ENCODE measurements at regions not wholly inside any gene's neighbourhood (a gene's known extent, or its start where the extent isn't known, plus 50 kb on each side); places are given as distances from the start of the nearest gene placed in this dataset.

DNA sequence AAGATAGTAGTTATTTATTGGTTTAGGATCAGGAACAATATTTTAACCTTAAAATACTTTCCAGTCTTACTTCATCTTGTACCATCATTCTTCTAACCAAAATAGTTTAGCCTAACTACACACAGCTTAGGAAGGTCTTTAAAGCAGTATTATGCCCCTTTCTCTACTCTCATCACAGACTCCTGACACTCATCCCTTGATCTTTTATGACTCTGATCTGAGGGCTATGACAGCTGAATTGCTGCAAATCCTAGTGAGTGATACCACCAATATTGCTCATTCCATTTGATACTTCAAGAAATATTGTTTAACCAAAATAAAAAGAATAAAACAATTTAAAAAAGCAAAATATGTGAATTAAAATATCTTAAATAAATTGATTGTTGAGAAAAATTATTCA is 746.6 kb upstream of the ACO1 start:
- Histone ChIP-seq H2AFZ (ENCODE audit: control insufficient read depth, low read depth, low read length) (no peak overlapping the region), H3K27ac (ENCODE audit: control insufficient read depth, insufficient read depth) (no peak overlapping the region), H3K4me2 (ENCODE audit: control insufficient read depth, insufficient read depth) (no peak overlapping the region), H3K9ac (ENCODE audit: control insufficient read depth, insufficient read depth, low read length) (no peak overlapping the region), H3K9me3 (replicated peaks; ENCODE audit: control insufficient read depth, insufficient read depth, low read length) (no peaks in the 10 kb centered on the region), H3K36me3 (ENCODE audit: control insufficient read depth in 2 of 2, insufficient read depth in 2 of 2, low read length in 1 of 2) (no peaks in the 10 kb centered on the region), H3K4me1 (ENCODE audit: control insufficient read depth, insufficient read depth, low read length) (no peaks in the 10 kb centered on the region), H3K79me2 (ENCODE audit: control insufficient read depth, insufficient read depth, low read length) (no peaks in the 10 kb centered on the region), H3K4me3 (no peak overlapping the region), H4K20me1 (ENCODE audit: control insufficient read depth, insufficient read depth) (no peaks in the 10 kb centered on the region), H3K27me3 (replicated peaks in 1 of 2; ENCODE audit: control insufficient read depth in 2 of 2, insufficient read depth in 2 of 2, low read length in 1 of 2) (no peaks in the 10 kb centered on the region)
- SMC1A ChIA-PET (ENCODE audit: uncharacterized antibody, unreplicated experiment) = no interaction called here
- POLR2A ChIA-PET = no interaction called here
- no peak for FAIRE-seq
- DNase-seq (ENCODE audit: low read depth, low spot score) = no peak
- ATAC-seq = no peak
- TF ChIP-seq, protein P1, sequence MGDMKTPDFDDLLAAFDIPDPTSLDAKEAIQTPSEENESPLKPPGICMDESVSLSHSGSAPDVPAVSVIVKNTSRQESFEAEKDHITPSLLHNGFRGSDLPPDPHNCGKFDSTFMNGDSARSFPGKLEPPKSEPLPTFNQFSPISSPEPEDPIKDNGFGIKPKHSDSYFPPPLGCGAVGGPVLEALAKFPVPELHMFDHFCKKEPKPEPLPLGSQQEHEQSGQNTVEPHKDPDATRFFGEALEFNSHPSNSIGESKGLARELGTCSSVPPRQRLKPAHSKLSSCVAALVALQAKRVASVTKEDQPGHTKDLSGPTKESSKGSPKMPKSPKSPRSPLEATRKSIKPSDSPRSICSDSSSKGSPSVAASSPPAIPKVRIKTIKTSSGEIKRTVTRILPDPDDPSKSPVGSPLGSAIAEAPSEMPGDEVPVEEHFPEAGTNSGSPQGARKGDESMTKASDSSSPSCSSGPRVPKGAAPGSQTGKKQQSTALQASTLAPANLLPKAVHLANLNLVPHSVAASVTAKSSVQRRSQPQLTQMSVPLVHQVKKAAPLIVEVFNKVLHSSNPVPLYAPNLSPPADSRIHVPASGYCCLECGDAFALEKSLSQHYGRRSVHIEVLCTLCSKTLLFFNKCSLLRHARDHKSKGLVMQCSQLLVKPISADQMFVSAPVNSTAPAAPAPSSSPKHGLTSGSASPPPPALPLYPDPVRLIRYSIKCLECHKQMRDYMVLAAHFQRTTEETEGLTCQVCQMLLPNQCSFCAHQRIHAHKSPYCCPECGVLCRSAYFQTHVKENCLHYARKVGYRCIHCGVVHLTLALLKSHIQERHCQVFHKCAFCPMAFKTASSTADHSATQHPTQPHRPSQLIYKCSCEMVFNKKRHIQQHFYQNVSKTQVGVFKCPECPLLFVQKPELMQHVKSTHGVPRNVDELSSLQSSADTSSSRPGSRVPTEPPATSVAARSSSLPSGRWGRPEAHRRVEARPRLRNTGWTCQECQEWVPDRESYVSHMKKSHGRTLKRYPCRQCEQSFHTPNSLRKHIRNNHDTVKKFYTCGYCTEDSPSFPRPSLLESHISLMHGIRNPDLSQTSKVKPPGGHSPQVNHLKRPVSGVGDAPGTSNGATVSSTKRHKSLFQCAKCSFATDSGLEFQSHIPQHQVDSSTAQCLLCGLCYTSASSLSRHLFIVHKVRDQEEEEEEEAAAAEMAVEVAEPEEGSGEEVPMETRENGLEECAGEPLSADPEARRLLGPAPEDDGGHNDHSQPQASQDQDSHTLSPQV (IDR thresholded peaks at IDR 0.05) = no peak
- TF ChIP-seq SUPT20H (IDR thresholded peaks at IDR 0.05; ENCODE audit: borderline replicate concordance, control insufficient read depth, low read depth, low read length) = no peak
- TF ChIP-seq NFYA (IDR thresholded peaks at IDR 0.05; ENCODE audit: borderline replicate concordance, low read depth, low read length) = no peak
- TF ChIP-seq RCOR1 (conservative IDR thresholded peaks at IDR 0.05; ENCODE audit: low read depth, low read length) = no peak
- no TSS peak for BruUV-seq (replicated peaks)
- intact Hi-C loops (cut with micrococcal nuclease; ENCODE audit: unreplicated experiment) = no loop called here
- in situ Hi-C loops (cut with MboI) = no loop called here
- RAD21 ChIA-PET (ENCODE audit: unreplicated experiment) = no interaction called here
- CTCF ChIA-PET = no interaction called here

DNA sequence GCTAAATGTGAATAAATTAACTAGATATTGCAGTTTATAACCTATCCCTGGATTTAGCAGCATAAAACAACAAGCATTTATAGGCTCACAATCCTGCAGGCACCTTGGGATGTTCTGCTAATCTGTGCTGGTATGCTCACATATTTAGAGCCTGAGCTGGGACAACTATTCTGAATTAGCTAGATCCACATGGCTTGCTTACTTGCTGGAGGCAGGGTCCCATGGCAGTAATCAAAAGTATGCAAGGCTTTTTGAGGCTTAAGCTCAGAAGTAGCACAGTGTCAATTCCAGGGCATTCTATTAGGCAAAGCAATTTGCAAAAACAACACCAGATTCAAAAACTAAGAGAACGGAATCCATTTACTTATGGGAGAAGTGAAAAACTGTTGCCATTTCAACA is 745.0 kb upstream of the ACO1 start:
- H3K27ac ChIP-seq (ENCODE audit: control insufficient read depth, insufficient read depth) = no peak overlapping the region
- DNase-seq (ENCODE audit: low read depth, low spot score) (no peak), FAIRE-seq (no peak), ATAC-seq (no peak)
- no peaks in the 10 kb centered on the region for H3K4me1 ChIP-seq (ENCODE audit: control insufficient read depth, insufficient read depth, low read length)
- WGBS (ENCODE audit: insufficient coverage, insufficient replicate concordance, low lambda C conversion rate, missing lambda C conversion rate) = 0% methylated on average over 1 of the region's 1 CpG
- BruUV-seq (replicated peaks) = no TSS peak
- ChIA-PET CTCF (no interaction called here), POLR2A (no interaction called here), RAD21 (ENCODE audit: unreplicated experiment) (no interaction called here), SMC1A (ENCODE audit: uncharacterized antibody, unreplicated experiment) (interaction anchor here (0.8 to 1.9 kb wide), 3 partner anchors 8 to 11 kb away, joined by 3 to 6 read pairs (median 3); no protein-coding TSS in a partner anchor)
- no peaks in the 10 kb centered on the region for H3K9me3 ChIP-seq (replicated peaks; ENCODE audit: control insufficient read depth, insufficient read depth, low read length)
- H3K9ac ChIP-seq (ENCODE audit: control insufficient read depth, insufficient read depth, low read length) = no peak overlapping the region
- H4K20me1 ChIP-seq (ENCODE audit: control insufficient read depth, insufficient read depth) = no peaks in the 10 kb centered on the region
- intact Hi-C loops (cut with micrococcal nuclease; ENCODE audit: unreplicated experiment) = no loop called here
- no peaks in the 10 kb centered on the region for H3K27me3 ChIP-seq (replicated peaks in 1 of 2; ENCODE audit: control insufficient read depth in 2 of 2, insufficient read depth in 2 of 2, low read length in 1 of 2)
- no peak overlapping the region for H2AFZ ChIP-seq (ENCODE audit: control insufficient read depth, low read depth, low read length)
- no peaks in the 10 kb centered on the region for H3K79me2 ChIP-seq (ENCODE audit: control insufficient read depth, insufficient read depth, low read length)
- no peak overlapping the region for H3K4me2 ChIP-seq (ENCODE audit: control insufficient read depth, insufficient read depth)
- in situ Hi-C loops (cut with MboI) = no loop called here
- H3K36me3 ChIP-seq (ENCODE audit: control insufficient read depth in 2 of 2, insufficient read depth in 2 of 2, low read length in 1 of 2) = no peaks in the 10 kb centered on the region
- H3K4me3 ChIP-seq = no peak overlapping the region
- TF ChIP-seq BCL11A (IDR thresholded peaks at IDR 0.05; ENCODE audit: low read depth, low read length) = no peak
- TF ChIP-seq TAF1 (IDR thresholded peaks at IDR 0.05; ENCODE audit: borderline replicate concordance, low read depth, low read length) = no peak
- TF ChIP-seq TCF7 (IDR thresholded peaks at IDR 0.05; ENCODE audit: borderline replicate concordance) = no peak
- TF ChIP-seq KLF5 (IDR thresholded peaks at IDR 0.05; ENCODE audit: partially characterized antibody) = no peak
- TF ChIP-seq MEF2A (IDR thresholded peaks at IDR 0.05; ENCODE audit: insufficient read depth, low read depth, low read length) = no peak
- TF ChIP-seq YBX1 (IDR thresholded peaks at IDR 0.05) = no peak
- TF ChIP-seq EP300 (IDR thresholded peaks at IDR 0.05; ENCODE audit: borderline replicate concordance in 1 of 2, control insufficient read depth in 1 of 2, low read depth in 2 of 2, low read length in 2 of 2) = no peak
